Muscle layer of colon (tissue), 2 donors: ENCODE measurements at regions not wholly inside any gene's neighbourhood (a gene's known extent, or its start where the extent isn't known, plus 50 kb on each side); places are given as distances from the start of the nearest gene placed in this dataset.

ENCODE experiments used
- H3K27ac ChIP-seq: one replicate; pipeline ENCODE4 v1.7.0; 2013; ENCODE audit warnings: low read depth, mild to moderate bottlenecking, low read length, moderate library complexity
- H3K27me3 ChIP-seq, 2 donors: one replicate each; pipeline ENCODE4 v1.7.0; 2013; ENCODE audit warnings: low read length in 2 of 2, mild to moderate bottlenecking in 2 of 2; ENCODE audit not compliant: insufficient read depth in 2 of 2, control insufficient read depth in 1 of 2
- H3K36me3 ChIP-seq: one replicate; pipeline ENCODE4 v1.7.0; 2013; ENCODE audit warnings: mild to moderate bottlenecking, low read length; ENCODE audit not compliant: insufficient read depth
- H3K4me1 ChIP-seq: one replicate; pipeline ENCODE4 v1.7.0; 2013; ENCODE audit warnings: mild to moderate bottlenecking, low read length; ENCODE audit not compliant: insufficient read depth
- H3K4me3 ChIP-seq, 2 donors: one replicate each; pipeline ENCODE4 v1.7.0; 2013; ENCODE audit warnings: low read length in 2 of 2, low read depth in 1 of 2, mild to moderate bottlenecking in 1 of 2, moderate library complexity in 1 of 2
- H3K9ac ChIP-seq: one replicate; pipeline ENCODE4 v1.7.0; 2013; ENCODE audit warnings: low read length
- H3K9me3 ChIP-seq: one replicate; pipeline ENCODE4 v1.7.0; 2013; ENCODE audit warnings: mild to moderate bottlenecking, low read length
- donor health status: abdominal sarcoma.
- donor health status: Adenocarcinoma of cecum.

DNA sequence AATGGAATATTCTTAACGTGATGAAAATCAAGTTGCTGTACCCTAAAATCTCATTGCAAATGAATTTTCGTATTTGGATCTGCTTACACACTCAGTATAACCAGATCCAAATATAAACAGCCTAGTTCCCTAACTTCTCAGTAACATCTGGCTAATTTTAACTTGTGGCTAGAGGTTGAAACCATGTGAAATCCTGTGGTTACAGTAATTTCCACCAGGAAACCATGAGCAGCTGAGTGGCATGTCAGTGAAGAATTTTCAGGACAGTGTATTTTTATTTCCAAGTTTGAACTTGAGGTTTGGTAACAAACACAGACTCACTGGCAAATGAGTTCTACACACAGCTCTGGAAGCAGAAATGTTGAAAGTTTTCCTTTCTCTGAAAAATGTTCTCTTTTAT is 754.1 kb downstream of the NR2F2 start:
- Histone ChIP-seq H3K4me1 (no peaks in the 10 kb centered on the region), H3K36me3 (no peaks in the 10 kb centered on the region), H3K9ac (no peak overlapping the region), H3K27ac (no peak overlapping the region), H3K9me3 (no peaks in the 10 kb centered on the region), H3K27me3 (no peaks in the 10 kb centered on the region), H3K4me3 (no peak overlapping the region)

DNA sequence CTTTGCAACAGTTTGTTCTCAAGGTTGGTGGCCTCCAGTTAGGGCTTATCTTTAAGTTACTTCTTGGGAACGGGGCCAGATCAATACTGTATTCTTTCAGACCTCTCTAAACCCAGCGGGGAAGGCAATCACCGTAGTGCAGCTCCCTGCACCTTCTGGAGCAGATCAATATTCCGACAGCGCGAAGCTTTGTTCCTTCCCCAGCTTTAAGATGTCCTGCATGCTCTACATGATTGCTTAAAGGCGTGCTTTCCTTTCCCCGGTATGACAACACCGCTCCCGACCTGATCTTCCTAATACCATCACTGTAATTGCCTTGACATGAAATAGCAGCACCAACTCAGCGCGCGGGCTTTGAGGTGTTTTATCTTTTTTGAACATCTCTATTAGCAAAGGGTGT is 755.2 kb downstream of the NR2F2 start:
- Histone ChIP-seq H3K27ac (no peak overlapping the region), H3K9ac (no peak overlapping the region), H3K36me3 (no peaks in the 10 kb centered on the region), H3K4me1 (no peaks in the 10 kb centered on the region), H3K4me3 (no peak overlapping the region), H3K9me3 (no peaks in the 10 kb centered on the region), H3K27me3 (no peaks in the 10 kb centered on the region)

DNA sequence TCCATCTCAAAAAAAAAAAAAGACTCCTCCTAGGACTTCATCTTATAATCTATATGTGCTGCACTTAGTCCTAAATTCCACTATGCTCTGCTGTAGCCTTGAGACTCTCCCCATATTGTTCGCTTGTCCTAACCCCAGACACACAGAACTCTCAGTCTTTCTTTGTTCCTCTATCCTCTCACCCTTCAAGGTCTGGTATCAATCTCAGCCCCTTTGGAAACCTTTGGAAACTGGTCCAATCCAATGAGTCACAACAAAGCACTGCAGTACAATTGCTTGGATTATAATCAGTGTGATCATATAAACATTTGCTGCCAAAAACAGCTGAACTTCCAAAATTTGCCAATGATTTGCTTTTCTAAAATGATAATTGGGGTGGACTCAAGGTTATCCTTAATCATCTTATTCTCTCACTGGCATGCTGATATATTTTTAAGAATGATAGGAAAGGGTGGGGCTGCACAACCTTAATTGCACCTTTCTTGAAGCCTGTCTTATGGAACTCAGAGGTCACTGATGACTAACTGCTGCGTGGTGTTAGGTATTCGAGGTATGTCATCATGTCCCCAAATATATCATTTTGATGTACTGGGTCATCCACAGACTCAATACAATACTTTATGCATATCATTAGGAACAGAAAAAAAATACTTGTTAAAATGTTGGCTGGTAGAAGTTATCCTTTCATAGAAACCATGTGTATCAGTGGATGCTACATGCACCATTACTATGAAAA is 756.7 kb downstream of the NR2F2 start:
- H3K9ac ChIP-seq, result no peak overlapping the region
- H3K36me3 ChIP-seq, result no peaks in the 10 kb centered on the region
- H3K27ac ChIP-seq, result no peak overlapping the region
- no peaks in the 10 kb centered on the region for H3K9me3 ChIP-seq
- H3K4me1 ChIP-seq, result no peaks in the 10 kb centered on the region
- no peaks in the 10 kb centered on the region for H3K27me3 ChIP-seq
- no peak overlapping the region for H3K4me3 ChIP-seq

DNA sequence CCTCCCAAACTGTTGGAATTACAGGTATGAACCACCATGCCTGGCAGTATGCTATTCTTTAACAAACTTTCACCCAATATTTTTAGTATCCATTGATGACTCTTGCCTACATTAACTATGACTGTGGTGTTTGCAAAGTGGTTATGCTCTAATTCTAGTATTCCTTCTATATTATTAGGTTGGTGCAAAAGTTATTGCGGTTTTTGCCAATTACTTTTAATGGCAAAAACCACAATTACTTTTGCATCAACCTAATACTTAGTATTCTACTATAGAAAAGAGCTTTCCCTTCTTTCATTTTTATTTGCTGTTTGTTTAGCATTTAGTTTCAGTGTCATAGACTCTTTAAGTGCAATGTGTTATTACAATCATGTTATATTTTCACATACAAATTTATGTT is 760.6 kb downstream of the NR2F2 start:
- no peaks in the 10 kb centered on the region for H3K9me3 ChIP-seq
- H3K27ac ChIP-seq, result no peak overlapping the region
- H3K9ac ChIP-seq, result no peak overlapping the region
- H3K4me1 ChIP-seq, result no peaks in the 10 kb centered on the region
- H3K27me3 ChIP-seq, result no peaks in the 10 kb centered on the region
- no peaks in the 10 kb centered on the region for H3K36me3 ChIP-seq
- no peak overlapping the region for H3K4me3 ChIP-seq

DNA sequence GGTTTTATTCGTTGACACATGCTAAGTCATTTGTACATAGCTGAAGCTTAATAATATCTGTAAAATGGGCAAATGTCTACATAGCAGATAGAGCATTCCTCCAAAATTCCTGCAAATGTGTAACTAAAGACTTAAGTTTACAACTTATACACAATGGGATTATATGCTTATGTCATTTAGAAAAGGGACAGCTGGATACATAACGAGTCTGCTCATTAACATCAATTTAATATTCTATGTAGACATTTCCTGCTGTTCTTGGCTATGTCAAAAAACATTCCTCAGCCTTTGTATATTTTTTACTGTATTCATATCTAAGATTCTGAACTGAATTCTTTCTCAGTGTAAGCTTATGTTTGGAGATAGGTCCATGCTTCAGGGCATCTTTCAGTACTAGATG is 762.2 kb downstream of the NR2F2 start:
- Histone ChIP-seq H3K4me1 (no peaks in the 10 kb centered on the region), H3K27ac (no peak overlapping the region), H3K27me3 (no peaks in the 10 kb centered on the region), H3K36me3 (no peaks in the 10 kb centered on the region), H3K9me3 (no peaks in the 10 kb centered on the region), H3K4me3 (no peak overlapping the region), H3K9ac (no peak overlapping the region)

DNA sequence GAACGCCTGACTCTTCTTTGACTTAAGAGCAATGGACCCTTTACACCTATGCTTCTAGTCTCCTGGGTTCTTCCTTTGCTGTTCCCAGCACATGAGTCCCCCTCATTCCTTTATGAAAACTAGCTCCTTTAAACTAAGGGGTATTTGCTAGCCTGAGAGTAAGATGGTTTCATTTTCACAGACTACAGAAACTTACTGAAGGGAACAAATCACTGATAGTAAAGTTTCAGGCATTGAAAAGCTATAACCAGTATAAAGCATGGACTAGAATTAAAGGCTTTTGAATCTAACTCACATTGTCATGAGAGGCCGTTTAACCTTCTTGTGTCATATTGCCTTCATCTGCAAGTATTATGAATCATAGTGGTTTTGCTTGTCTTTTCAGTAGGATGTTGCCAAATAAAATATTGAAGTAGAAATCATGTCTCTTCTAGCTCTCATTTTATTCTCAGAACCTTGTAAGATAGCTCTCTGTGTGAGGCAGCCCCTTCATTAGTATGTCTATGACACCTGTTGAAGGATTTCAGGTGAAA is 765.9 kb downstream of the NR2F2 start:
- H3K36me3 ChIP-seq, result no peaks in the 10 kb centered on the region
- H3K4me3 ChIP-seq, result no peak overlapping the region
- H3K4me1 ChIP-seq, result no peaks in the 10 kb centered on the region
- no peaks in the 10 kb centered on the region for H3K27me3 ChIP-seq
- no peaks in the 10 kb centered on the region for H3K9me3 ChIP-seq
- no peak overlapping the region for H3K27ac ChIP-seq
- no peak overlapping the region for H3K9ac ChIP-seq

DNA sequence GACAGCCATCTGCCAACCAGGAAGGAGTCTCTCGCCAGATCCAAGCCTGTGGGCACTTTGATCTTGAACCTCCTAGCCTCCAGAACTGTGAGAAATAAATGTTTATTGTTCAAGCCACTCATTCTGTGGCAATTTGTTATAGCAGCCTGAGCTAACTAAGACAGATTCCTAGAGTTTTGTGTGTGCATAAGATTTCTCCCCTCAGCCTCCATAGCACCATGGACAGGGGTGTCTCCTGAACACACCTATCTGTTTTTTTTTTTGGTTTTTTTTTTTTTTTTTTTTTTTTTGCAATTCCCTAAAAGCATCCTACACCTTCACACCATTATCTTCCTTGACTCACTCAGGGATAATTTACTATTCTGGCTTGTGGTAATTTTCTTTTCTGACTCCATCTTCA is 768.5 kb downstream of the NR2F2 start:
- Histone ChIP-seq H3K4me3 (no peak overlapping the region), H3K9me3 (no peaks in the 10 kb centered on the region)

DNA sequence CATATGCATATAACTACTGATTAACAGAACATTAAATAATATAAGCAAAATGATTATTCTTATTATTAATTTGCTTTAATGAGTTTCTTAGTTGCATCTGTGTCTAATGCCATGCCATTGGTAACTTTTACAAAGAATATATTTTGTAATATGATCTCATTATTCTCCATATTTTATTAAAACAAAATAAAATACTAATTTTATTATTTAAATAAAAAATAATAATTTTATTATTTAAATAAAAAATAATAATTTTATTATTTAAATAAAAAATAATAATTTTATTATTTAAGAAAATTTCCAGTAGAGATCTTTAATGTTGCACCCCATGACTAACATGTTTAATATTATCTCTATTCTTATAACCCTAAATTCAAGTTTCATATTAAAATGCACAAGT is 771.1 kb downstream of the NR2F2 start:
- Histone ChIP-seq H3K9me3 (no peaks in the 10 kb centered on the region), H3K4me3 (no peak overlapping the region), H3K27me3 (no peaks in the 10 kb centered on the region)

More for the DNA sequence above, 768.5 kb downstream of the NR2F2 start:
- Histone ChIP-seq H3K4me1 (no peaks in the 10 kb centered on the region), H3K27me3 (no peaks in the 10 kb centered on the region), H3K36me3 (no peaks in the 10 kb centered on the region), H3K27ac (no peak overlapping the region), H3K9ac (no peak overlapping the region)

DNA sequence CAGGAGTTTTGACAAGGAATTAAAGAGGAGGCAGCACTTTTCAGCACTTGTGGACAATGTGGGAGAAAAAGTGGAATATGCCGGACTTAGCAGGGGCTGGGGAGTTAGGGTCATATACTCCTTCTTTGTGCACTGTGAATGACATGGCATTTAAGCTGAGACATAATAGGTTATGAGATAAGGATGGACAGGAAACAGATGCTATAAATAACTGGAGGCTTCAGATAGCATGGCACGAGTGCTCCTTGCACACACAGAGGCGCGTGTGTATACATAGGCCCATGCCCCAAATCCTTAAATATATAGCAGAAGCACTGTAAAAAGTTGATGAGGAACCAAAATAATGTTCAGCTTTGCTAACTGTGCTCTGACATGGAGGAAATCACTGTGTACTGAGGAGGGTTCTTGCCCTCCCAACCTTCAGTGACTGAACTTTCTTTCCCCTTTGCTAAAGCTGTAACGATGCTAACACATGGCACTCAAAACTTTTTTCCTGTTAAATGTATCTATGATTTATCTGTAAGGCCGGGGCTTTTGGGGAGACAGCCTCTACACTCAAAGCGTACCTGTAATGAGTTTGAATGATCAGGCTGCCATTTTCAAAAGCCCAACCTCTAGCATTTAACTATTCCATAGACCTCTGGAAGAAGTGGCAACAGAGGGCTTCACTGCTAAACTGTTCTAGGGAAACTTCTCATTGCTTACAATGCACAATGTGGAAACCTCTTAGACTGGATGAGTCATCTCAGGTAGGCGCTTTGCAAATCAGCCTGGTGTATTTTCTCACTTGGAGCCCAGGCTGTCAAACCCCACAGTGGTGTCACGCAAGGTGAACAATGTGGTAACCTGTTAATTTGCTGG is 784.6 kb downstream of the NR2F2 start:
- Histone ChIP-seq H3K36me3 (no peaks in the 10 kb centered on the region), H3K9me3 (no peaks in the 10 kb centered on the region), H3K9ac (no peak overlapping the region), H3K4me3 (no peak overlapping the region), H3K27ac (no peak overlapping the region), H3K4me1 (no peaks in the 10 kb centered on the region), H3K27me3 (no peaks in the 10 kb centered on the region)

More for the DNA sequence above, 771.1 kb downstream of the NR2F2 start:
- no peaks in the 10 kb centered on the region for H3K36me3 ChIP-seq
- H3K27ac ChIP-seq, result no peak overlapping the region
- no peaks in the 10 kb centered on the region for H3K4me1 ChIP-seq
- H3K9ac ChIP-seq, result no peak overlapping the region

DNA sequence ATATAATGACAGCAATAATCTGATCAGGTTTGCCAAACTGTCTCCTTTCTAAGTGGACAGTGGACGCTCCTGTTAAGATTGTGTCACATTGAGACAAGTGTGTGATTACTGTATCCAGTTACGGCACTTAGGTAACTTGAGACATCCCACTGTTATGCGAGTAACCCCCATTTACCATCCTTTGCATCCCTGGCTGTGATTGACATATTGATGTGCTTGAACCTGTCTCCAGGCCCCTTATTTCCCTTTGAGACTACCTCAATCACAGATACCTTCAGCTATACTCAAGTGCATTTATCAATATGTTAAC is 785.2 kb downstream of the NR2F2 start:
- no peaks in the 10 kb centered on the region for H3K4me1 ChIP-seq
- no peak overlapping the region for H3K4me3 ChIP-seq
- no peaks in the 10 kb centered on the region for H3K27me3 ChIP-seq
- no peak overlapping the region for H3K9ac ChIP-seq
- no peaks in the 10 kb centered on the region for H3K9me3 ChIP-seq
- H3K36me3 ChIP-seq, result no peaks in the 10 kb centered on the region
- H3K27ac ChIP-seq, result no peak overlapping the region

DNA sequence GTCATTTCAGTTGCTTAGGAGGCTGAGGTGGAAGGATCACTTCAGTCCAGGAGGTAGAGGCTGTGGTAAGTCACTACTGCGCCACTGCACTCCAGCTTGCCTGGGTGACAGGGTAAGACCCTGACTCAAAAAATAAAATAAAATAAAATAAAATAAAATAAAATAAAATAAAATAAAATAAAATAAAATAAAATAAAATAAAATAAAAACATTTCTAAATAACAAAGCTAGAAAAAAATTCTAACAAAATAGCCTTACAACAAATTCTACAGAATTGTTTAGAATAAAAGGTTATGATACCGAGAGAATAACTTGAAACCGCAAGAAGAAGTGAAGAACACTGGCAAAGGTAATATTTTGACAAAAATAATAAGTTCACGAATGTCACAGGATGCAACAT is 794.3 kb downstream of the NR2F2 start:
- H3K27ac ChIP-seq, result no peak overlapping the region
- no peak overlapping the region for H3K9ac ChIP-seq
- H3K9me3 ChIP-seq, result no peaks in the 10 kb centered on the region
- H3K4me1 ChIP-seq, result no peaks in the 10 kb centered on the region
- H3K36me3 ChIP-seq, result no peaks in the 10 kb centered on the region
- H3K4me3 ChIP-seq, result no peak overlapping the region
- no peaks in the 10 kb centered on the region for H3K27me3 ChIP-seq
